ENCODE measurements at regions not wholly inside any gene's neighbourhood (a gene's known extent, or its start where the extent isn't known, plus 50 kb on each side); places are given as distances from the start of the nearest gene placed in this dataset.

- no peak for TF ChIP-seq CTCF (conservative IDR thresholded peaks at IDR 0.05)
- TF ChIP-seq EZH2 (IDR thresholded peaks at IDR 0.05; ENCODE audit: low read depth), result no peak
Observed at GRCh38 chr11:115030166-115030565, 351.8 kb downstream of the NXPE2 start.

Measured in PC-9 (cell line).